GM12878 (cell line): ENCODE measurements at regions not wholly inside any gene's neighbourhood (a gene's known extent, or its start where the extent isn't known, plus 50 kb on each side); places are given as distances from the start of the nearest gene placed in this dataset.

Source experiments
- ATAC-seq: fragments of 200-7000 bp; cut with Tn5 transposase; 3 replicates; pipeline ENCODE4 v1.9.1; 2020; ENCODE audit warnings: mild to moderate bottlenecking, moderate library complexity
- BruUV-seq: library from RNA; stranded (reverse); fragments of 400-500 nt; replicated peaks from 2 replicates; lab custom pipeline; 2021; lab: Mats Ljungman, UMichigan
- CTCF ChIA-PET: fragments of 300-600 bp; sonication (Branson Sonifier 250); formaldehyde crosslinking; extraction: SDS; loops from one replicate; lab custom pipeline; 2021; ENCODE audit warnings: inconsistent platforms; lab: Yijun Ruan, JAX
- POLR2A ChIA-PET: fragments of 350-600 bp; formaldehyde crosslinking; extraction: SDS; loops from one replicate; lab custom pipeline; 2021; ENCODE audit warnings: inconsistent platforms; lab: Charles Lee
- RAD21 ChIA-PET: fragments of 300-600 bp; sonication (Branson Sonifier 250); formaldehyde crosslinking; loops from one replicate; lab custom pipeline; 2023; ENCODE audit warnings: antibody characterized with exemption; ENCODE audit not compliant: unreplicated experiment; lab: Charles Lee
- SMC1A ChIA-PET: fragments of 300-600 bp; sonication (Branson Sonifier 250); formaldehyde crosslinking; loops from one replicate; lab custom pipeline; 2023; ENCODE audit not compliant: unreplicated experiment, uncharacterized antibody; lab: Charles Lee
- DNase-seq: peaks from one replicate; pipeline ENCODE4 v3.0.0-alpha.2; 2011; ENCODE audit warnings: low read depth, low spot score
- FAIRE-seq: peaks from 3 replicates; lab custom pipeline; 2011; peaks lifted over from hg19 to GRCh38; lab: Jason Lieb, UNC
- H2AFZ ChIP-seq: 2 replicates; pipeline ENCODE4 v1.6.0; 2011; ENCODE audit warnings: low read depth, low read length, control low read depth; ENCODE audit not compliant: control insufficient read depth
- H3K27ac ChIP-seq: 2 replicates; pipeline ENCODE4 v1.5.1; 2011; ENCODE audit warnings: control low read depth; ENCODE audit not compliant: control insufficient read depth, insufficient read depth
- H3K27me3 ChIP-seq, 2 experiments: replicated peaks in 1 of 2; 2 replicates each; pipeline versions ENCODE4 v1.6.0 to v1.6.1; 2011; ENCODE audit warnings: low read length in 1 of 2; ENCODE audit not compliant: control insufficient read depth in 2 of 2, insufficient read depth in 2 of 2
- H3K36me3 ChIP-seq, 2 experiments: 2 replicates each; pipeline ENCODE4 v1.5.1; 2011; ENCODE audit warnings: low read length in 1 of 2; ENCODE audit not compliant: control insufficient read depth in 2 of 2, insufficient read depth in 2 of 2
- H3K4me1 ChIP-seq: 2 replicates; pipeline ENCODE4 v1.6.1; 2011; ENCODE audit warnings: mild to moderate bottlenecking, low read length, moderate library complexity, mixed read lengths; ENCODE audit not compliant: control insufficient read depth, insufficient read depth
- H3K4me2 ChIP-seq: 2 replicates; pipeline ENCODE4 v1.6.0; 2011; ENCODE audit warnings: control low read depth; ENCODE audit not compliant: control insufficient read depth, insufficient read depth
- H3K4me3 ChIP-seq: fragments of 200-600 bp; sonication (generic); 2 replicates; pipeline ENCODE4 v1.5.1; 2016
- H3K79me2 ChIP-seq: 2 replicates; pipeline ENCODE4 v1.6.0; 2011; ENCODE audit warnings: low read length; ENCODE audit not compliant: control insufficient read depth, insufficient read depth
- H3K9ac ChIP-seq: 2 replicates; pipeline ENCODE4 v1.8.0; 2011; ENCODE audit warnings: low read length, control low read depth, mixed read lengths; ENCODE audit not compliant: control insufficient read depth, insufficient read depth
- H3K9me3 ChIP-seq: replicated peaks from 3 replicates; pipeline ENCODE4 v1.5.1; 2011; ENCODE audit warnings: mild to moderate bottlenecking, low read length; ENCODE audit not compliant: control insufficient read depth, insufficient read depth
- H4K20me1 ChIP-seq: 2 replicates; pipeline ENCODE4 v1.6.0; 2011; ENCODE audit not compliant: control insufficient read depth, insufficient read depth
- CBX5 ChIP-seq: sonication (generic); IDR thresholded peaks from 2 replicates; pipeline ENCODE4 v1.6.1; 2016; ENCODE audit warnings: low read depth, moderate library complexity, mild to moderate bottlenecking, inconsistent platforms
- CEBPB ChIP-seq, 2 experiments: fragments of 150-350 bp in 1 of 2; IDR thresholded peaks; 2 replicates each; pipeline ENCODE4 v1.6.1; 2012 to 2014; ENCODE audit warnings: low read depth in 2 of 2, low read length in 2 of 2, borderline replicate concordance in 1 of 2, inconsistent platforms in 1 of 2
- CHD1 ChIP-seq: IDR thresholded peaks from 2 replicates; pipeline ENCODE4 v1.6.1; 2012; ENCODE audit warnings: low read depth, low read length, improper control_type of control experiment
- CHD2 ChIP-seq: IDR thresholded peaks from 2 replicates; pipeline ENCODE4 v1.6.1; 2011; ENCODE audit warnings: low read depth, low read length, improper control_type of control experiment, borderline replicate concordance
- CREM ChIP-seq: IDR thresholded peaks from 2 replicates; pipeline ENCODE4 v1.6.1; 2014; ENCODE audit warnings: antibody characterized with exemption, low read depth
- EED ChIP-seq: sonication (generic); IDR thresholded peaks from 2 replicates; pipeline ENCODE4 v1.6.1; 2016; ENCODE audit warnings: antibody characterized with exemption, low read depth
- IRF4 ChIP-seq: IDR thresholded peaks from 2 replicates; pipeline ENCODE4 v1.6.1; 2011; ENCODE audit warnings: low read depth, low read length
- LARP7 ChIP-seq: fragments of 450-650 bp; IDR thresholded peaks from 2 replicates; pipeline ENCODE4 v1.6.1; 2017; ENCODE audit warnings: mild to moderate bottlenecking
- POLR2AphosphoS5 ChIP-seq: IDR thresholded peaks from 2 replicates; pipeline ENCODE4 v1.6.1; 2011; ENCODE audit warnings: mild to moderate bottlenecking, low read length, inconsistent platforms
- RCOR1 ChIP-seq: conservative IDR thresholded peaks from 2 replicates; pipeline ENCODE4 v1.6.1; 2012; ENCODE audit warnings: low read depth, low read length, improper control_type of control experiment
- SMAD5 ChIP-seq: IDR thresholded peaks from 2 replicates; pipeline ENCODE4 v1.6.1; 2016; ENCODE audit warnings: antibody characterized with exemption, low read depth
- SMC3 ChIP-seq: IDR thresholded peaks from 2 replicates; pipeline ENCODE4 v1.6.1; 2011; ENCODE audit warnings: low read length, improper control_type of control experiment, borderline replicate concordance
- TCF3 ChIP-seq: IDR thresholded peaks from 2 replicates; pipeline ENCODE4 v1.6.1; 2012; ENCODE audit warnings: low read depth, mild to moderate bottlenecking, low read length, borderline replicate concordance; ENCODE audit not compliant: insufficient read depth
- ZBED1 ChIP-seq: IDR thresholded peaks from 2 replicates; pipeline ENCODE4 v1.6.1; 2016; ENCODE audit warnings: borderline replicate concordance
- ZNF217 ChIP-seq: fragments of 450-650 bp; IDR thresholded peaks from 2 replicates; pipeline ENCODE4 v1.6.1; 2017; ENCODE audit warnings: antibody characterized with exemption, mild to moderate bottlenecking
- ZNF274 ChIP-seq: IDR thresholded peaks from one replicate; pipeline ENCODE4 v1.8.0; 2011; ENCODE audit not compliant: insufficient read length, insufficient read depth
- WGBS: methylation state at CpG from one replicate; pipeline ENCODE4 v1.1.6; 2016; ENCODE audit warnings: low lambda C conversion rate; ENCODE audit not compliant: insufficient replicate concordance, insufficient coverage; ENCODE audit errors: missing lambda C conversion rate; 5-methylcytosine and 5-hydroxymethylcytosine counted together
- in situ Hi-C: fragments of 300-500 bp; cut with MboI; formaldehyde crosslinking; loops from 9 replicates; pipeline ENCODE4 v1.14.3; 2018; ENCODE audit warnings: mixed read lengths
- intact Hi-C: fragments of 100-400 bp; cut with micrococcal nuclease; formaldehyde crosslinking; loops from one replicate; pipeline ENCODE4 v1.14.2; 2022; ENCODE audit not compliant: unreplicated experiment
- TF ChIP-seq, protein P1 (sequence below): IDR thresholded peaks from 2 replicates; pipeline ENCODE4 v1.6.1; 2012; ENCODE audit warnings: low read length, inconsistent platforms
- TF ChIP-seq, protein P2 (sequence below): fragments of 450-650 bp; formaldehyde crosslinking; IDR thresholded peaks from 2 replicates; pipeline ENCODE4 v1.5.0; 2022; ENCODE audit warnings: mild to moderate bottlenecking, missing genetic modification characterization
- TF ChIP-seq, protein P3 (sequence below): IDR thresholded peaks from 2 replicates; pipeline ENCODE4 v1.6.1; 2011; ENCODE audit warnings: low read depth, low read length, improper control_type of control experiment, borderline replicate concordance

DNA sequence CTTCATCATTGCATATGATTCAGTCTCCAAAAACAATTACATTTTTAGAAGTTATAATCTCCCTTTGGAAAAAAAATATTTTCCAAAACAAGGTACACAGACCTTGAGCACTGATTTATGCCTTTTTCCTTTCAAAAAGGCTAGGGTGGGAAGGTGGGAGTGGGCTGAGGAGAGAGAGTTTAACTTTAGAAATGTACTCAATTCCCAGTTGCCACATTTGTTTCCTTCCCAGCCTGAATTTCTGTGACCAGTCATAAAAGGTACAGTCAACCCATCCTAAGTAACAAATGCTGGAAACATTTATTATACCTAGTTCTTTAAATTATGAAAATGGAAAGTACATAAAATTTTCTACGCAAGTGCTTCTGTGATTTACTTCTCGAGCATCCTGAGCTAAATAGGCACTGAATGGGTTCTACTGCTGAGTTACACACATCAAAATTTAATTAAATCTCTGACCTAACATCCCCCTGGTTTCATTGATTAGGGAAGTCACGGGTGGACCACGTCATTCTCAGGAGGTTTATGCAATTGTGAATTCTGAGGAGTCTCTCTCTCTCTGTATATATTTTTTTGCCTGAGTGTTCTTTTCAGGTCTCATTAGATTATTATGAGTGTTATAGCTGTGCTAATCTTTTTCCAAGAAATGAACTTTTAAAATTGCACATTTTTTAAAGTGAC is 371.8 kb downstream of the BTG1 start:
- H3K79me2 ChIP-seq = no peaks in the 10 kb centered on the region
- no peaks in the 10 kb centered on the region for H3K36me3 ChIP-seq
- no peaks in the 10 kb centered on the region for H3K9me3 ChIP-seq
- H3K27ac ChIP-seq = no peak overlapping the region
- ChIA-PET POLR2A (no interaction called here), CTCF (interaction anchor here (1.3 kb wide), 1 partner anchor 38 kb away, joined by 6 read pairs; no protein-coding TSS in a partner anchor), SMC1A (interaction anchor here (0.9 kb wide), 1 partner anchor 12 kb away, joined by 3 read pairs; no protein-coding TSS in a partner anchor), RAD21 (no interaction called here)
- no peak overlapping the region for H3K4me2 ChIP-seq
- in situ Hi-C loops = no loop called here
- no TSS peak for BruUV-seq
- intact Hi-C loops = no loop called here
- peaks cover under 1% of the 10 kb centered on the region for H3K4me1 ChIP-seq
- ATAC-seq (no peak), FAIRE-seq (no peak), DNase-seq (no peak)
- no peak overlapping the region for H2AFZ ChIP-seq
- H3K9ac ChIP-seq = no peak overlapping the region
- TF ChIP-seq SMC3 (no peak), TCF3 (no peak), CHD2 (no peak), ZBED1 (no peak), ZNF274 (no peak), CEBPB (IDR thresholded peaks at IDR 0.05; ENCODE audit: borderline replicate concordance in 1 of 2, low read depth in 2 of 2, low read length in 2 of 2) (no peak), ZNF217 (no peak), CREM (no peak), POLR2AphosphoS5 (no peak), CHD1 (no peak), RCOR1 (no peak), SMAD5 (no peak), IRF4 (no peak), CBX5 (no peak), LARP7 (no peak), EED (no peak)
- TF ChIP-seq, protein P1, sequence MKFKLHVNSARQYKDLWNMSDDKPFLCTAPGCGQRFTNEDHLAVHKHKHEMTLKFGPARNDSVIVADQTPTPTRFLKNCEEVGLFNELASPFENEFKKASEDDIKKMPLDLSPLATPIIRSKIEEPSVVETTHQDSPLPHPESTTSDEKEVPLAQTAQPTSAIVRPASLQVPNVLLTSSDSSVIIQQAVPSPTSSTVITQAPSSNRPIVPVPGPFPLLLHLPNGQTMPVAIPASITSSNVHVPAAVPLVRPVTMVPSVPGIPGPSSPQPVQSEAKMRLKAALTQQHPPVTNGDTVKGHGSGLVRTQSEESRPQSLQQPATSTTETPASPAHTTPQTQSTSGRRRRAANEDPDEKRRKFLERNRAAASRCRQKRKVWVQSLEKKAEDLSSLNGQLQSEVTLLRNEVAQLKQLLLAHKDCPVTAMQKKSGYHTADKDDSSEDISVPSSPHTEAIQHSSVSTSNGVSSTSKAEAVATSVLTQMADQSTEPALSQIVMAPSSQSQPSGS = no peak
- TF ChIP-seq, protein P2, sequence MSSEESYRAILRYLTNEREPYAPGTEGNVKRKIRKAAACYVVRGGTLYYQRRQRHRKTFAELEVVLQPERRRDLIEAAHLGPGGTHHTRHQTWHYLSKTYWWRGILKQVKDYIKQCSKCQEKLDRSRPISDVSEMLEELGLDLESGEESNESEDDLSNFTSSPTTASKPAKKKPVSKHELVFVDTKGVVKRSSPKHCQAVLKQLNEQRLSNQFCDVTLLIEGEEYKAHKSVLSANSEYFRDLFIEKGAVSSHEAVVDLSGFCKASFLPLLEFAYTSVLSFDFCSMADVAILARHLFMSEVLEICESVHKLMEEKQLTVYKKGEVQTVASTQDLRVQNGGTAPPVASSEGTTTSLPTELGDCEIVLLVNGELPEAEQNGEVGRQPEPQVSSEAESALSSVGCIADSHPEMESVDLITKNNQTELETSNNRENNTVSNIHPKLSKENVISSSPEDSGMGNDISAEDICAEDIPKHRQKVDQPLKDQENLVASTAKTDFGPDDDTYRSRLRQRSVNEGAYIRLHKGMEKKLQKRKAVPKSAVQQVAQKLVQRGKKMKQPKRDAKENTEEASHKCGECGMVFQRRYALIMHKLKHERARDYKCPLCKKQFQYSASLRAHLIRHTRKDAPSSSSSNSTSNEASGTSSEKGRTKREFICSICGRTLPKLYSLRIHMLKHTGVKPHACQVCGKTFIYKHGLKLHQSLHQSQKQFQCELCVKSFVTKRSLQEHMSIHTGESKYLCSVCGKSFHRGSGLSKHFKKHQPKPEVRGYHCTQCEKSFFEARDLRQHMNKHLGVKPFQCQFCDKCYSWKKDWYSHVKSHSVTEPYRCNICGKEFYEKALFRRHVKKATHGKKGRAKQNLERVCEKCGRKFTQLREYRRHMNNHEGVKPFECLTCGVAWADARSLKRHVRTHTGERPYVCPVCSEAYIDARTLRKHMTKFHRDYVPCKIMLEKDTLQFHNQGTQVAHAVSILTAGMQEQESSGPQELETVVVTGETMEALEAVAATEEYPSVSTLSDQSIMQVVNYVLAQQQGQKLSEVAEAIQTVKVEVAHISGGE (CRISPR knock-in tag) = no peak
- TF ChIP-seq, protein P3, sequence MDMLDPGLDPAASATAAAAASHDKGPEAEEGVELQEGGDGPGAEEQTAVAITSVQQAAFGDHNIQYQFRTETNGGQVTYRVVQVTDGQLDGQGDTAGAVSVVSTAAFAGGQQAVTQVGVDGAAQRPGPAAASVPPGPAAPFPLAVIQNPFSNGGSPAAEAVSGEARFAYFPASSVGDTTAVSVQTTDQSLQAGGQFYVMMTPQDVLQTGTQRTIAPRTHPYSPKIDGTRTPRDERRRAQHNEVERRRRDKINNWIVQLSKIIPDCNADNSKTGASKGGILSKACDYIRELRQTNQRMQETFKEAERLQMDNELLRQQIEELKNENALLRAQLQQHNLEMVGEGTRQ = no peak
- no peaks in the 10 kb centered on the region for H3K27me3 ChIP-seq
- 38% methylated on average over 4 of the region's 4 CpGs for WGBS
- H3K4me3 ChIP-seq = no peak overlapping the region
- H4K20me1 ChIP-seq = no peaks in the 10 kb centered on the region
